Astrocyte of the spinal cord (primary cell): ENCODE measurements at regions not wholly inside any gene's neighbourhood (a gene's known extent, or its start where the extent isn't known, plus 50 kb on each side); places are given as distances from the start of the nearest gene placed in this dataset.
A peak's percentile ranks its signal among the peaks of the same experiment; 100 is the strongest.

Source experiments
- DNase-seq: peaks from one replicate; pipeline ENCODE4 v3.0.0; 2011; ENCODE audit warnings: low read depth, low spot score
- H3K4me3 ChIP-seq: 2 replicates; pipeline ENCODE4 v1.5.1; 2011; ENCODE audit warnings: low read depth, mild to moderate bottlenecking, low read length, moderate library complexity
- CTCF ChIP-seq: IDR thresholded peaks from 2 replicates; pipeline ENCODE4 v1.5.1; 2012; ENCODE audit warnings: low read depth, mild to moderate bottlenecking, low read length, inconsistent platforms
- in situ Hi-C: cut with HindIII; loops from 2 replicates; pipeline ENCODE4 v1.10.0; 2017; ENCODE audit warnings: low sequenced_read_pairs

GRCh38 chr4:130703211-130703935 is 1607.4 kb downstream of the C4orf33 start:
- TF ChIP-seq CTCF = no peak

DNA sequence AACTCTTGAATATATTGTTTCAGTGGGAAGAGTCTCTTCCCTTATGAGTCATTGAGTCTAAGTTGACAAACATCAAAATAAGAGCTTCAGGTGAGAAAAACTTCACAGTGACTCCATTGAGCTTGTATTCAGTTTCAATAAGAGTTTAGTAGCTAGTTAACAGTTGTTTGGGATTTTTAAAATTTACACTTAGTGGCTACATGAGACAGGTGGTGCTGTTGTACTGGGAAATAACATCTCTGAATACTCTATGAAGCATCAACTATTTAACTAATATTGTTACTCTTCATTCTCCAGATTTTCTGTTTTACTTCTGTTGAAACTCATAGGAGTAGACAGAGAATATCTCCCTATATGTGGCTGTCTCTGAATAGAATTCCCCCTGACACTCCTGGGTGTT is 1609.1 kb downstream of the C4orf33 start:
- in situ Hi-C loops = no loop called here
- no peak overlapping the region for H3K4me3 ChIP-seq
- no peak for TF ChIP-seq CTCF
- no peak for DNase-seq

More at GRCh38 chr4:130703211-130703935, 1607.4 kb downstream of the C4orf33 start:
- no peak for DNase-seq
- H3K4me3 ChIP-seq = no peak overlapping the region
- in situ Hi-C loops = no loop called here

GRCh38 chr4:130712038-130712437 is 1616.1 kb downstream of the C4orf33 start:
- DNase-seq = peak; percentile 7
- in situ Hi-C loops = no loop called here
- H3K4me3 ChIP-seq = no peak overlapping the region
- no peak for TF ChIP-seq CTCF

- TF ChIP-seq CTCF = no peak
Observed at GRCh38 chr4:130714006-130714405, 1618.1 kb downstream of the C4orf33 start.

GRCh38 chr4:130722361-130722760 is 1626.4 kb downstream of the C4orf33 start:
- in situ Hi-C loops = no loop called here
- H3K4me3 ChIP-seq = no peak overlapping the region
- no peak for DNase-seq
- no peak for TF ChIP-seq CTCF

More at GRCh38 chr4:130714006-130714405, 1618.1 kb downstream of the C4orf33 start:
- no peak overlapping the region for H3K4me3 ChIP-seq
- no peak for DNase-seq
- in situ Hi-C loops = no loop called here

DNA sequence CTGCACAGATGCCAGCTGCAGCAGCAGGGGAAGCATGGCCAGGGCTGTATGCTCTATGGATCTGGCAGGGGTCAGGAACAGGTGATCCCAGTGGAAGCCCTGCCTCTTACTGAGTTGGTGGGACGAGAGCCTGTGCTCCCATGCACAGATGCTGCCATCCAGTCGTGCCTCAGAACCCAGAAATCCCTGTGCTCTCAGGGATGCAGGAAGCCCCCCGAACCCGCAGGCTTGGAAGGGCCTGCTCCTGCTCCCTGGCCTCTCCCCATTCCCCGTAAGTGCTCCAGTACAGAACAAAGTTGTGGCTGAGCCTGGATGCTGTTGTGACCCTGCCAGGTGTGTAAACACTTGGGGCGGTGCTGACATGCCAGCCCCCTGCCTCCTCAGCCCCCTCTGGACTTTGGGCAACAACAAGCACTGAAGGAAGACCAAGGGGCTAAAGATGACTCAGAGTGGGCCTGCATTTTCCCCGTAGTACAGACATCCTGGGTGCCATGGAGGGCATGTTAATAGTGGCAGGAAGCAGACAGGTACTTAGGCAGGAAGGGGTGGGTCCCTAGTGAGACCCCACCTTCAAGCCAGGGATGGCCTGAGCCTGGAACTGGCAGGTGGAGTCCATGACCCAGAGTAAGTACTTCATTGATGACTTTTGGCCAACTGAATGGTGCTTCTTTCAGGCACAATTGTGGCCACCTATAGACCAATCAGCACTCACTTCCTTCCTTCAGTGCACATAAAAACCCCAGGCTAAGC is 1640.7 kb downstream of the C4orf33 start:
- TF ChIP-seq CTCF = no peak
- no peak for DNase-seq
- H3K4me3 ChIP-seq = no peak overlapping the region
- in situ Hi-C loops = no loop called here
